Stimulated activated CD4-positive, alpha-beta T cell treated with anti-CD3 and anti-CD28 coated beads, TNF-alpha, amount 100 ng/mL, for 48 hours (primary cell): ENCODE measurements at regions not wholly inside any gene's neighbourhood (a gene's known extent, or its start where the extent isn't known, plus 50 kb on each side); places are given as distances from the start of the nearest gene placed in this dataset.

ENCODE experiments used
- DNase-seq, 3 donors: peaks; one replicate each; pipeline ENCODE4 v3.0.0-alpha.2; 2020; ENCODE audit warnings: low read depth in 3 of 3

DNA sequence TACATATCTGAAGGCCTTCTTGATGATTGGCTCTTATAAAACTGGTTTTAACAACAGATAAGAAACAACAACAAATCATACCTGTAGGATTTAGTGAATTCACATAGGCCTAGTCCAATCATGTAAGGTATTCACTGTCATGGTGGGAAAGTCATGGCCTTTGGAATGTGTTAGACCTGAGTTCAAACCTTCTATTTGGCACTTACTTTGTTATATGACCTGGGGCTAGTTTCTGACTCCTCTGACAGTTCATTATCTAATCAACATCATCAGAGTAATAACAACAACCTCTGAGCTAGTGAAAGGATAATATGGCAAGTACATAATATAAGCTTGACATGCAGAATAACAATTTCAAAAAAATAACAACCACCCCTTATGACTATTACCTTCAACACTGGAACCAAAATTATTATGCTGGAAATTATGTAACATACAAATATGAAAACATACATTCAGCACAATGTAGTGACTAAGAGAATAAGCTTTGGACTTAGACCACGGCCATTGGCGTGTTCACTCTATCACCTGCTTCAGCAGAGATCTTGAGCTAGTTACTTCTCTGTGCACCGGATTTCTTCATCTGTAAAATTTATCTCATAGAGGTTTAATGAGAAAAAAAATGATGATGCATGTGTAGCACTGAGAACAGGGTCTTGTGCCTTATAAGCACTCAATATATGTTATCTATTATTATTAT is 597.6 kb downstream of the LMO4 start:
- no peak for DNase-seq

DNA sequence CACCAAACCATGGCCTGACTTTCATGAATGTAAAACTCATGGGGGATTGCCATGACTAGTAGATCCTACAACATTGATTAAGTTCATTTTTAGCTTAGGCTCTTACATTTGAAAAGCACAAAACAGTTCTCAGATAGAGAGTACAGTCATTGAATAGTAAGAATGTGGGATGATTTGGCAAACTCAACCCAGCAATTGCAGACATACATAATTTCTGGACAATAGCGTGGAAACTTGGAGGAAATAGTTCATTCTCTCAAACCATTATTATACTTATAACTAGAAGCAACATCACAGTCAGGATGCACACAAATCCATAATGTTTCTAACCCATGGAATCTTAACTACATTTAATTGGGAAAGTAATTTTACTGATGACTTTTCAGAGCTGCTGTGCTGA is 598.2 kb downstream of the LMO4 start:
- DNase-seq = no peak

DNA sequence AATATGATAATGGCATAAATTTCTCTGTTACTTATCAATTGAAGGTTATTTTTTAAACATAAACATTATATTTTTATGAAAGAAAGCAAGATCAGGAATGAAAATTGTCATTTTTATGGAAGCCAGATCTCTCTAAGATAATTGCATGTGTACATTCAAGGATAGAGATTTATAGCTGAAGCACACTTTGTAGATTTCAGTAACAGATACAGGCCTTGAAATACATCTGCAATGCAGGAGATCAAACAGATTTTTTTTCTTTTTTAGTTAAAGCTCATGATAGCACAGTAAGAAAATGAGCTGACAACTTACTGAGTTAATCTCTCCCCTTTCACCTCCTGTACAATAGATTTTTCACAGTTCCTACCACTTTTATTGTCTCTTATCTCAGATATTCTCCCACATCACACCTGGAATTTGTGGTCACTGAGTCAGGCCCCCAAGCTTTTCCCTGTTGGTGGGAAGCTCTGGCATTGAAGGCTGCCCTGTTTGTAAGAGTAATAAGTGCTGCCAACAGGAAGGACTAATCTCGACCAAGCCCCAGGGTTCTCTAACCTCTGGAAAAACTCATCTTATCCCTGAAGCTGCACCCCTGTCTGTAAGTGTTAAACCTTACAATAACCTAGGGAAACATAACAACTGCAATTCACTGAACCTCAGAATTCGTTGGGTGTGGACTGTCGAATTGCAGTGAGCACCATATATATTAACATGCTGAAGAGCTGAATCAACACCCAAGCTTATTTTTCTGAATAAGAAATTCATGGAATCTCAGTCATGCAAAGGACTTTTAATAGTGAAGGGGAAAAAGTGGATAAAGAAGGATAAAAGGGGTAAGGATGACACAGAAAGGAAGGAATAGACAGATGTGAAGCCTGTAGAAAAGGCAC is 599.0 kb downstream of the LMO4 start:
- DNase-seq = no peak

DNA sequence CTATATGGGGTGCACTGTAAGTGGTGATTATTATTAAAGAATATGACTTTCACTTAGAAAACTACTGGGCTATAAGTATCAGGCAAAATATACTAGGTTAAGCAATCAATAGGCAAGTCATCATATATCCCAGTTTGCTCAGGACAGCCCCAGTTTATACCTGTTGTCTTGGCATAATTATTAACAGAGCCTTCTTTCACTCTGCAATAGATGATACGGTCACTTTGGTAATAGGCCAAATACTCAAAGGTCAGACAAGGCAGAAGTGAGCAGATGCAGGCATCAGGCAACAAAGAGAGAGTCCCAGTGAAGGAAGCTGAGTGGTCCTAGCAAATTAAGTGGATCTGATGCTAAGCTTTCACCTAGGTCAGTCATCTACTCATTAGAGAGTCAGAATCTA is 599.9 kb downstream of the LMO4 start:
- DNase-seq = no peak

DNA sequence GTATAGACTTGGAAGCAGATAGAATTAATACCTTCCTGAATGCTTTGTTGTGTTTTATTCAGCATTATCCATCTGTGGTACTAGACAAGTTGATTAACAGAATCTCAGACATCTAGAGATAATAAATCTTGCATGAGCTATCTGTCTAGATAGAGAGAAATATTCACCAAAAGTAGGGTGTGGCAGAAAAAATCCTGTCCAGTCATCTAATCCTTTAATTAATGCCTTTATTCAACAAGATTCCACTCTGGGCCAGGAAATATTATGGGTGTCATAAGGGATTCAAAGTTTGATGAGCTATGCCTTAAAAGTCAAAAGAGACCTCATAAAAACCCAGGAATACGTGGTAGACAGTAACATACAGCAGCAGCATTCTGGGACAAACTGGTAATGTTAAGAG is 601.2 kb downstream of the LMO4 start:
- no peak for DNase-seq

DNA sequence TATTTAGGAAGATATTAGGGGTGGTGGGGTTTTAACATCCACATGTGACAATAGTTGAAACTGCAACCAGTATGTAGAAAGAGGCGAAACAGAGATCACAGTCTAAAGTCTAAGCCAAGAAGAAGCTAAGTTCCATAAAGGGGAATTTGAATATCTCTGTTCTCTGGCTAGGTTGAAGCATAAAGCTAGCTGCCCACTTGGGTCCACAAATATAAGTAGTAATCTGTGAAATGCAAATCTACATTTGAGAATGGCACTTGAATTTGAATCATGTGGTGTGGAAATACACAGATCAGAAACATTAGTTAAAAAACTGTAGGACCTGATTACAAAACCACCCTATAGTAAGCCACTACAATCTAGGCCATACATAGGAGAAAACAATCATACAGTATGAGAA is 602.1 kb downstream of the LMO4 start:
- no peak for DNase-seq

DNA sequence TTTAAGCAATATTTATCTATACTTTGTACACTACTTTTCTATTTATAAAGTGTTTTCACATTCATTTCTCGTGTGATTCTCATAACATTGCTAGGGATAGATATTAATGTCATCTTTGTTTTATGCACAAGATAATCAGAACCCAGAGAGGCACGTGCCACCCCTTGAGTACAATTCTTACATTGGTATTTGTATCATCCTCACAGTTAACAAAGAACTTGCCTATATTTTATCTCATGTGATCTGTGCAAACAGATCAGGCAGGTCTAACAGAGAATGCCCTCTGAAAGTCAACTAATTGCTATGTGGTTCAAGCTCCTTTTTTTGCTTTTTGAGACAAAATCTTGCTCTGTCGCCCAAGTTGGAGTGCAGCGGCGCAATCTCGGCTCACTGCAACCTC is 604.5 kb downstream of the LMO4 start:
- DNase-seq = no peak

DNA sequence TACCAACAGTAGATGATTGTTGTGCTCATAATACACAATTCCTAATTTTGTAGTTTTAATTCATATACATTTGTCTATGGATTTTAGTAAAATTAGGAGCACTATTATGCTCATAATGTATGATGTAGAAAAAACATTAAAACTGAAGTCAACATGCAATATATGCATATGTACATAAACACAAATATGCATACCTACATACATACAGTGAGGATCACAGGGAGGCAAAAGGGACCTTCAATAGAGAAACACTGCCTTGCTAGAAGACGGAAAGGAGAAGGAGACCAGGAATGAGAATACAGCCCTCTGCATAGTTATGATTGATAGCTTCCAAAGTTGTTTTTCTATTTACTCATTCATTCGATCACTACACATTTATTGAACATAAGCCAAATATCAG is 606.5 kb downstream of the LMO4 start:
- no peak for DNase-seq

DNA sequence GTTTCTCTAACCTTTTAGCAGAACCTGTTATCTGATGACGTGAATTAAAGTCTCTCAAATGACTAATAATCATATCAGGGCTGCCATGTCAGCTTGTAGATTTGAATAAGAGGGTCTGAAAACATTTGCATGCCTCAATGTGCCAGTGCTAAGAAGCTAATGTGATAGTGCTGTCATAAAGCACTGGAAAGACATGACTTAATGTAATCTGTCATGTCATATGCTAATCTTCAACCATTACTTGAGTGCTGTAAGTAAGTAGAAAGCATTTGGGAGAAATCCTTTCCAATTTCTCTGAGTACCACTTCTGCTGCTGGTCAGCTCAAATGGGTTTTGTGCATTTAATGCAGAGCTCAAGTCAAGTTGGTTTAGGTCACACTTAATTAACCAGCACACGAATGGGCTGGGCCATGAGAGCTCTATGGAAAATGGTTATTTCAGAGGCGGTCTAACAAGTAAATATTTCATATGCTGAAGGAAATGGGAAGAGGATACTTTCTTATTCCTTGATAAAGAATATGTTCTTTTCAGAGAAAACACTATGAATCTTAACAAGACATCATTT is 609.2 kb downstream of the LMO4 start:
- DNase-seq = no peak

DNA sequence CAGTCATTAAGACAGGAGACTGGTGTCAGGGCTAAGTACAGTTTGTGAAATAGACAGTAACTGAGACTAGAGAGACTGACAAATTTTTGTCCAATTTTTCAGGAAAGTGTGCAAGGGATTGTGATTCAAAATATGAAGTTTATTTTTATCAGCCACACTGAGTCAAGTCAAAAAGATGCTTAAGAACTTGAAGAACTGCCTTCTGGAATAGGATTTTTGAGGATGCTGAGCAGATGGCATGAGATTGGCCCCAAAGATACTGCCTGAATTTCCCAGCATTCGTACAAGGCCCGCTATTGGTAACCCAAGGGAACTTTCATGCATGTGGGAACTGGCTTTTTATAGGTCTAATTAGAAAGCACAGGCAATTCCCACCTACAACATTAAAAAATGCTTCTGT is 610.0 kb downstream of the LMO4 start:
- no peak for DNase-seq

DNA sequence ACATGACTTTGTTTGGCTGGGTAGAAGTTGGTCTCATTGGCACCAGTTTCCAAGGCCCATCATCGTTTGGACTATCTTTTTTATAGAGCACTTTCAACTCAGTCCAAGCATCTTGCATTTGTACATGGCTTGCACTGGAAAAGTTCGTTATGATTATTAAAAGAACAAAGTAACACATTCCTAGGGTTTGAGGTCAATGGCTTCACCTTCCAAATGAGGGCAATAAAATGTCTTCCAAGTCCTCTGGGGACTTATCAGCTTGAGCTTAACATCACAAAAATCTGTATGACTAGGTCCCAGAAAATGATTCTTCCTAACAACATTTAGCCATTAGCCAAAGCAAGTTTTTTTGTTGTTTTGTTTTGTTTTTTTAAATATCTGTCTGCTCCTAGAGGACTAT is 610.8 kb downstream of the LMO4 start:
- no peak for DNase-seq

DNA sequence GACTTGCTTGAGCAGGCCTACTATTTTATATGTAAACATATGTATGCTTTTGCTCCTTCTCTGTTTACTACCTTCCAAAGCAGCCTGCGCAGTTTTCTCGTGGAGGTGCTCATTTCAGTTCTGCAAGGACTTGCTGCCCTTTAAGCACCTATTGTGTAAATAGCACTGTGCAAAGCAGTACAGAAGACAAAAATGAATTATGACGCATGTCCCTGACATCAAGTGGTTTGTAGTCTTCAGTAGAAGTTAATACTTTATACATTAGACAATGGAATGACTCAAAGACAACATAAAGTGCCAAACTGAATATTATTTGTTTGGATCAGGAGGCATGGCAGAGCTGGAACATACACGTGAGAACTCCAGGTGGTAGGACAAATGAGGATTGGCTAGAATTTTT is 611.7 kb downstream of the LMO4 start:
- DNase-seq = no peak

DNA sequence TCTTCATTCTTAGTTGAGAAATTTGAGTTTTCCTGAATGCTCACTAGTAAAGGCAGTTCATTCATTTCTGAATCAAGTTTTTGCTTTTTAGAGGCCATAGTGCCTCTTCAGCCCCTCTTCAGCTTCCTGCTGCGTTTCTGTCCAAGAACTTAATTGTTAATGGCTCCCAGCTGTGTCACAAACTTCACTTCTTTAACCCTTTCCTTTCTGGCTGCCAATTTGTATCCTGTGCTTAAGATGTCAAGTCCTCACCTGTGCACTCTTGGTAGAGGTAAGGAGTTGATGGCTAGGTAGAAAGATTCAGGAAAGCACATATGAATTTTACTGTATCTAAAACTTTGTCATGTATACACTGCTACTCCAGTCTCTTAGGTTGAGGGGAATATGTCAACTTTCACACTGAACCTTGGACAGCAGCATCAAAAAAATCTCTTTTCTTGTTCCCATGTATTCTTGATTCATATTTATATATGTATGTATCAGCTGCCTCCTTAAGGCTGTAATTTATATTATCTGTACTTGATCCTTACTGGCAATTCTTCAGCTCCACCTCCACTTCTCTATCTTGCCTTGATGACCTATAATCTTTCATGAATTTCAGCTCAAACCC is 612.8 kb downstream of the LMO4 start:
- no peak for DNase-seq

DNA sequence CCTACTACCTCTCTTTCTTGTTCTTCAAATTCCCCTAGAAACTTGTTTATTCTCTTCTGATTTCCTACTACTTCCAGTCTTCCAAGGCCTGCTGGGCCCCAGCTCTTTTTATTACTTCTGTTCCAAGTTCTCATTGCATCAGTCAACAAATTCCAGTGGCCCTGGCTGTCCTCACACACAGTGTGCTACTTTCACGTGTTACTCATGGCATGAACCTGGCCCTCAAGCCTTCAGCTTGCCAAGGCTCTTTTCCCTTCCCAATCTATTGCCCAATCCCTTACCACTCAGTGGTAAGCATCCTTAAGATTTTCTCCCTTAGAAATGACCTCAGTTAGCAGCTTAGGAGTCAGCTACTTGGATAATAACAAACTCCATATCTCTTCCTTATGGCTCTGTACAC is 613.5 kb downstream of the LMO4 start:
- DNase-seq = no peak

DNA sequence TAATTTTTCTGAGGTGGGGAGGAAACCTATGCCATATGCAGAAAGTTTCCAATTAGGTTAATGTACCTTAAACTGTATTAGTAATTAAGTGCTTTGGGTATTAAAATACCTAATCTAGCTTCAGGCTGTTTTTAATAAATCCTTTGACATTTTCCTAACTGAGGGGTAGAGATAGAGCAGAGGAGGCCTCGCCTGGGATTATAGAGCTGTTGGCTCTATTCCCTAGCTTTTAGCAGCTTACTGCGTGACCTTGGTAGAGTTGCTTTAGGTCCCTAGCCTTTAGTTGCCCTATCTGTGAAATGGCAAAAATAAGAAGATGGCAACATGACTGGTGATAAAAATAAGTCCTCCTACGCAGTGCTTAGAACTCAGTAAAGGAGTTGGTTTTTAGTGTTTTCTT is 621.0 kb downstream of the LMO4 start:
- DNase-seq = no peak

DNA sequence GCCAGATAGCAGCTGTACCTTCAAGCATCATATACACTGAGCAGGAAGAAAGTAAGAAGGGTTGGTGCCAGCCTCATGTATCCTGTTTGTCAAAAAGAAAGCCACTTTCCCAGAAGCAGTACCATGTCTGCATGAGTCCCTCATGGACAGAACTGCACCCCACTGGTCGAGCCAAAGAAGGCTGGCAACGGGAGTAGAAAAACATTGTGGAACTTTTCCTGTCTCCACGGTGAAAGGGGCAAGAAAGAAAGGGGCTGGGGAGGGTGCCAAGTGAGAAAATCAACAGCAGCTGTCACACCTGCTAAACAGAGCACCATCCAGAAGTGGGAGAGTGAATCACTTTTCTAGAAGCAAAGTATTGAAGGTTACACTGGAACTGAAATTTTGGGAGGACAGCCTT is 621.7 kb downstream of the LMO4 start:
- no peak for DNase-seq

DNA sequence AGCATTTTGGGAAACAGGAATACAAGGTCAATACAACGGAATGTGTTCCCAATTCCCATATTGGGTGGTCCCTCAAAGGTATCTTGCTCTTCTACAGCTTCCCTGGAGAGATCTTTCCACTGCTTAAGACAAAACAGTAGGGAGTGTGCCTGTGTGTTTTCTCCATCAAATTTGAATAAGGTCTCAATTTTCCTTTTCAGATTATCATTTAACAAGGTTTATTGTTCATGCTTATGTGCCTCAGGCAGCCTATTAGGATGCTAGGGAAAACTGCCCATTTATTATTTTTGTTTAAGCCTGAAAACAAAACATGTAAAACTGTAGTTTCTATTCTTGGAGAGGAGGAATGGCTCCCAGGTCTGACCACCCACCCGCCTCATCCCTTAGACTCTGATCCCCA is 622.7 kb downstream of the LMO4 start:
- DNase-seq = no peak

DNA sequence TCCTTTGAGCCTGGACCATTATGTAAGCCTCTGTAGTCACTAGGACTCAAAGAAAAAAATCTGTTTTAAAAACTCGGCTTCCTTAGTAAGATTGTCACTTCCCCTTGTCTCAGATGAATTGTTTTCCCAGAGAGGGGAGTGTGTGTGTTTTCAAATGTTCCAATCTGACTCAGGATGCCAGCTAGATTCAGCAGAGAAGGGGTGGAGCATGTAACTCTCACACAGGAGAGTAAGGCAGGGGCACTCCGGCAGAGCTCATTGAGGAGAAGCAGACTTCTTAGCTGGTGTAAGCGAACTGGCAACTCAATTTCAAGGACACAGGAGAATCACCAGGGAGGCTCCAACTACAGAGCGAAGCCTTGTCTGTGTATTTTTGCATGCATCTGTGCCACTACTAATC is 623.2 kb downstream of the LMO4 start:
- no peak for DNase-seq

DNA sequence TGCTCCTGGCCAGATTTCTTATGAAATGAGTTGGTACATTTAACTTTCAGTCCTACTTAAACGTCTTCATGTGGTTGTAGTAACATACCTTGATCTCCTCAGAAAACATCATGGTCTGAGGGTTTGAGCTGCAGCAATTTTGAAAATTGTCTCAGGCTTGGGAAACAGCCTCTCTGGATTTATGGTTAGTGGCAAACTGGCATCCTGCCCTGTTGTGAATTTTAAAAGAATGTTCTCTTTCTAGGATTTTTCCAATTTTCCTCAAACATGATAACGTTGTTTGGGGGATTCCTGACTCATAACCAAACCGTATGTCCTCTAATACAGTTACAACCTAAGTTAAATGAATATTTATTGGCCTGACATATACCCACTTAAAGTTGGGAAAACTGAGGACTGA is 624.4 kb downstream of the LMO4 start:
- no peak for DNase-seq

DNA sequence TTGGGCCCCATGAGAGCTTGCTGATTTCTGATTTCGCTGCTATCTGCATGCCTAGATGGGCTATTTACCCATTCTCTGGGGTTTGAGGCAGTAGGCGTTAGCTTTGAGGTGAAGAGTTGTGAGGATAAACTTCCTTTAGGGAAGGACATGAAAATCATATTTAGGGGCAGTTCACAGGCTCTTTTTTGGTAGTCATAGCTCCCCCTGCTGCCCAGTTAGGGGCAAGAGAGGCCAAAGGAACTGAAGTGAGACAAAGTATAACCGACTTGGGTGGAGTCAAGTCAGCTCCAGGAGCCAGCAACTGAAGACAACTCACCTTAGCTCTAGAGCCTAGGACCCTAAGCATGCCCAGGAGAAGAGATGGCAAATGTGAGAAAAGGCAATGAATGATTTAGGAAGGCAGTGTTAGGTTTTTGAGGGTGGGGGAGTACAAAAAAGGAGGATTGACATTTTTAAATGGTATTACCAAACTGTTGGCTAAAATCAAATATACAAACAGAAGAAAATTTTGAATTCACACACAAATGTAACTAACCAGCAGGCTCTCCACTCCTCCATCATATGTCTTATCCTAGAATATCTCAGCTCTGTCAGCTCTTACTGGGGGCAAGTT is 625.2 kb downstream of the LMO4 start:
- peak in 2 of 3 donors; percentile 3 to 20 for DNase-seq

DNA sequence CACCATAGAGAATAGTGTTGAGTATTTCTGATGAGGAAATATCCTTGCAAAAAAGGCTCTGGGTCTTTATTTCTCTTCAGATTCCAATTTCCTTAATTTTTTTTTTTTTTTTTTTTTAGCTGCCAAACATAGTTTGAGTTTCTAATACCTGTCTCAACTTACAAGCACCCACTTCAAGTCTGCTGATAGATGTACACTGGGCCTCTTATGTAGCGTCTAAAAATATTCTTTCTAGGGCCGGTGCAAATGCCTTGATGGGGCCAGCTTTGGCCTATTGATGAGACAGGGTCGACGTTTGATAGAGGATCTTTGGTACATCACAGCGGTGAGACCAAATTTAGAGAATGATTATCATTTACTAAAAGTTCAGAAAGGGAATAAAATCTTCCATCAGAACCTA is 626.4 kb downstream of the LMO4 start:
- no peak for DNase-seq

DNA sequence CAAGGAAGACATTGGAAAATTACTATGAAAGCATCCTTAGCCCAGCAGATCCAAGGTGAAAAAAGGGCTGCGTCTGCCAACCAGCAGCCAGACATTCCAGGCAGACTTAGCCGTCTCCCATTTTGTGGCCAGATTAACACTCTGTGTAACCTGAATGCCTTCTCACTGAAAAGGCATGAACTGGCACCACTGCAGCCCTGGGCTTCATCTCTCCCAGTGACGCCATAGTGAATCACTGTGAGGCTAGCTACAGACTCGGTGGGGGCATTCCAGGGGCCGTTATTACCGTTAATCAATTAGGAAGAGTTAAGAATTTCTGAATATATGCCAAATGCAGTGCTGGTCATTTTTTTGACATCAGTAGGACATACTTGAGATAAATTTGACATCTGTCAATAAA is 627.4 kb downstream of the LMO4 start:
- no peak for DNase-seq
